ACHN (cell line): ENCODE measurements at regions not wholly inside any gene's neighbourhood (a gene's known extent, or its start where the extent isn't known, plus 50 kb on each side); places are given as distances from the start of the nearest gene placed in this dataset.
A peak's percentile ranks its signal among the peaks of the same experiment; 100 is the strongest.
"Not testable (repeated sequence)": the region's sequence is repeated elsewhere in the genome, so short reads cannot be mapped to it uniquely, and the experiment has no call there.

ENCODE experiments used
- DNase-seq: peaks from one replicate; pipeline ENCODE4 v3.0.0-alpha.2; 2015
- in situ Hi-C: cut with HindIII; loops from 2 replicates; pipeline ENCODE4 v1.10.0; 2017; ENCODE audit warnings: low sequenced_read_pairs, low pct_ligation_motif_present, low pct_unique_long_range_greater_than_20kb

DNA sequence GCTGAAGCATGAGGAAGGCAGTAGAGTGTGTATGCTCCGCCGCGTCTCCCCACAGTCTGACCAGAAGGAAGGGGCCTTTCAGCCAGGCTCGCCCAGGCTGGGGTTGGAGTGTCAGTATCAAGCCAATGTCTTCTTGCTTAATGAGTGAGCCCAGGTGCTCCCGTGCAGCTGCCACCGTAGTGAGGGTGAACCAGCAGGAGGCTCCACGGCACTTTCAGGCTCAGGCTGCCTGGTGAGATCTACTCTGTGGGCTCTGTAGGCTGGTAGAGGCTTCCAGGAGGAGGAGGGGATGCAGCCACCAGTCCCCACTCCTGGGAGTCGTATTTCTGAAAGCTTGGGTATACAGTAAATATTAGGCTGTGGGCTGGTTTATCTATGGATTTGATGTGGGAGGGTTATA lies 98.1 kb upstream of the ADCY2 start:
- in situ Hi-C loops, DNase-seq: not testable (repeated sequence)

- in situ Hi-C loops, DNase-seq: not testable (repeated sequence)
These were observed 96.2 kb upstream of the ADCY2 start for GRCh38 chr5:7299731-7300130.

- DNase-seq, in situ Hi-C loops: not testable (repeated sequence)
These were observed 90.8 kb upstream of the ADCY2 start for GRCh38 chr5:7305000-7305674.

GRCh38 chr5:7306556-7306955 lies 89.4 kb upstream of the ADCY2 start:
- DNase-seq, in situ Hi-C loops: not testable (repeated sequence)

GRCh38 chr5:7307709-7308108 lies 88.2 kb upstream of the ADCY2 start:
- DNase-seq, in situ Hi-C loops: not testable (repeated sequence)

DNA sequence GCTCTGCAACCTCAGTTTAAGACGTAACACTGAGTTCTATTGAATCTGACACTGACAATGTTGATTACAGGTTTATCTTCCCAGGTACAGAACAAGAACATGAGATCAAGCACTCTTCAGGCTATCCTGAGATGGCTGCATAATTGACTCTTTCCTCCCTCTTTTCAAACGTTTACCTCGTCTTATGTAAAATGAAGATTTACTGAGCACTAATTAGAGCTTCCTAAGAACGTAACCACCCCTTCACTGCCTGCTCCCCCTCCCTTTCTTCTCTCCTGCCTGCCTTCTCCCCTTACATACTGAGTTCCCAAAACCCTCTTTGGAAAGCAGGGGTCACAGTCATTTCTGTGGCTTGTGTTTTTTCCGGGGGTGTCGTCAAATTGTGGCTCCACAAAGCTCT lies 86.2 kb upstream of the ADCY2 start:
- DNase-seq, in situ Hi-C loops: not testable (repeated sequence)

GRCh38 chr5:7310656-7311055 lies 85.3 kb upstream of the ADCY2 start:
- DNase-seq, in situ Hi-C loops: not testable (repeated sequence)

DNA sequence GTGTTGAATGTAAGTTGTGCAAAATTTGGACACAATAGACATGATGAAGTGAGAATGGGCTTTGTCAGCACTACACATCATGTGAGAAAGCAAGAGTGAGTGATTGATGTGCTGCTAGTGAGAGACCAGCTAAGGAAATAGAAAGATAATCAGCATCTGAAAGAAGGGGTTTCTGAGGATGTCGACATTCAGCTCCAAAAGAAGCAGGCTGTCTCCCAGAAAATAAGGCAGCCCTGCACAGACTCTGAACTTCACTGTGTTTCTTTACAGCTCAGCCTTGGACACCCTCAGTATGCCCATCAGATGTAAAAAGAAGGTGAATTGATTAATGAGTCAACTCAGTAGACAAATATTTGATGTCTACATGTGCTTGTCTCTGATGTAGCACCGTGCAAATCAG lies 80.8 kb upstream of the ADCY2 start:
- in situ Hi-C loops = no loop called here
- no peak for DNase-seq

DNA sequence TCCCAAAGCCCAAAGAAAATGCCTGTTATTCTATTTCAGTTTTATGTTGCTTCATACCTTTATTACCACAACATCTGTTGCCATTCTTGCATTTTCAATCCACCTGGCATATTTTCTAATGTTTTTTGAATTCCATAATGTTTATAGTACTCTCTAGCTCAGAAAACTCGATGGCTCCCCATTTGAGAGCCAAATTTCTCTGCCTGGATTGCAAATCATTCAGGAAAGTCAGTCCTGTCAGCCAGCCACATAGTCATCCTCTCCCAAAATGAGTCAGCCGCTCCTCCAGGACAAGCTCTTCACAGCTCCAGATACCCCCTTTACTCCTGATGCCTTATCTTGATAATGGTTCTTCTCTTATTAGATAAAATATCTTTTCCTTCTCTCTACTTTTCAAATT lies 78.2 kb upstream of the ADCY2 start:
- in situ Hi-C loops = no loop called here
- DNase-seq = no peak

DNA sequence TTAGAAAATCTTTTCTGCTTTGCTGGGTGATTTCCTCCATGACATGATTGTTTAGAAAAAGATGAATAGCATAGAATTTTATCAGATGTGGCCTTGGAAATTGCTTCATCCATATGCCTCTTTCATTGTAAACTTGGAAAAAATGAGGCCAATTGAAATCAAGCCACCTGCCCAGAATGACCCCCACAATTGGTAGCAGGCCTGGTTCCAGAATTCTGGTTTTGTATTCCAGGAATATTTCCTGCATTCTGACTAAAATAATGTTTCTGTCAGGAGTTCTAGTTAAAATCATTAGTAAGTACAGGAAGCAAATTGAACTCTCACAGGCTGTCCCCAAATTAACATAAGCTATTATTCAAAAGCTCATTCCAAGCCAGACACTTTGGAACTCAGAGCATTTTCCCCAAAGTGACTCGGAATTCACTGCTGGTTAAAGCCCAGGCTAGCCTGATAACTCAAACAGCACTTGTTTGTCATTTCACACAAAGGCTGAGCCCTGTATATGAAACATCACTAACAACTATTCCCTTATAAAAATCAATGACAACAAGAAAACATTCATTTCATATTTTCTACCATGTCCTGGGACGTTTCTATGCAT lies 75.1 kb upstream of the ADCY2 start:
- DNase-seq = no peak
- in situ Hi-C loops = no loop called here

GRCh38 chr5:7321724-7322123 lies 74.2 kb upstream of the ADCY2 start:
- DNase-seq = peak; percentile 7

DNA sequence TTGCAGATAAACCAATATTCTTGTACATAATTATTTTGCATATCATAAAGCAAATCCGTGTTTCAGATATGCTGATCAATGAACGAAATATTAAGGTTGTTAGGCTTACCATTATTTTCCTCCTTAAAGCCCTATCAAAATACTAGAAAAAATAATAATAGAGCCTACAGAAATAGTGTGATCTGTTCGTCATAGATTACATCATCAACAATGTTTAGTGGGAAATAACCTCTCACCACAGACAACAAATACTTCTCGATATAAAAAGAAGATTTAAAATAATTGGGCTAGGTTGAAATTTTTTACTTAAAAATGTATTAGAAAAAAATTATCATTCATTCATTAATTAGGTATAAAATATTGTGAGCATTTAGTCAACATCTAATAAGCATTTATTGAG lies 71.0 kb upstream of the ADCY2 start:
- in situ Hi-C loops = no loop called here

More at GRCh38 chr5:7321724-7322123, 74.2 kb upstream of the ADCY2 start:
- in situ Hi-C loops = no loop called here

GRCh38 chr5:7325975-7326913 lies 69.7 kb upstream of the ADCY2 start:
- in situ Hi-C loops = no loop called here
- no peak for DNase-seq

More for the DNA sequence above, 71.0 kb upstream of the ADCY2 start:
- no peak for DNase-seq

DNA sequence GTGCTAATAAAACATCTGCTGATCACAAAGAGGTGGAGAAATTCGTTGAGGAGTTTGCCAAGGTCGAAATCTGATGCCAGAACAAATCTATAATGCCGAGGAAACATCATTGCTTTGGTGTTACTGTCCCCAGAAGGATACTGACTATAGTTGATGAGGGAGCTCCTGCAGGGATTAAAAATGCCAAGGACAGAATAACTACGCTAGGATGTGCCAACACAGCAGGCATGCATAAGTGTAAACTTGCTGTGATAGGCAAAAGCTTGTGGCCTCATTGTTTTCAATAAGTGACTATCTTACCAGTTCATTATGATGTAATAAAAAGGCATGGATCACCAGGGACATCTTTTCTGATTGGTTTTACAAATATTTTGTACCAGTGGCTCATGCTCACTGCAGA lies 66.8 kb upstream of the ADCY2 start:
- no peak for DNase-seq
- in situ Hi-C loops = no loop called here

- in situ Hi-C loops = no loop called here
- DNase-seq = no peak
These were observed 66.2 kb upstream of the ADCY2 start for GRCh38 chr5:7329712-7330111.

DNA sequence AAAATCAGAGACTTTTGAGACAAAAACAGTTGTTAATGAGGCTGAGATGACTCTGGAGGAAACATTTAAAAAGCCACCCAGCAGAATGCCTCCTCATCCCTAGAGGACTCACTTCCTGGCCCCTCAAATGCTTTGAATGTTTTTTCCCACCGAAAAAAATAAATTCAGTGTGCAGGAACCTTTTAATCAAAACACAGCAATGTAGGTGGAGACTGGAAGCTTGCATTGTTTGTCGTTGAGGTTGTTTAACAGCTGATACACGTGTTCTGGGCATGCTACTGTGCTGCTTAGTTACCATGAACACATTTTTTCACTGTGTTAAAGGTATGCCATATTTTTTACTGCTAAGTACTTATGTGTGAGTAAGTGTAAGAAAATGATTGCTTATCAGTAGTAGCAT lies 65.7 kb upstream of the ADCY2 start:
- no peak for DNase-seq
- in situ Hi-C loops = no loop called here

DNA sequence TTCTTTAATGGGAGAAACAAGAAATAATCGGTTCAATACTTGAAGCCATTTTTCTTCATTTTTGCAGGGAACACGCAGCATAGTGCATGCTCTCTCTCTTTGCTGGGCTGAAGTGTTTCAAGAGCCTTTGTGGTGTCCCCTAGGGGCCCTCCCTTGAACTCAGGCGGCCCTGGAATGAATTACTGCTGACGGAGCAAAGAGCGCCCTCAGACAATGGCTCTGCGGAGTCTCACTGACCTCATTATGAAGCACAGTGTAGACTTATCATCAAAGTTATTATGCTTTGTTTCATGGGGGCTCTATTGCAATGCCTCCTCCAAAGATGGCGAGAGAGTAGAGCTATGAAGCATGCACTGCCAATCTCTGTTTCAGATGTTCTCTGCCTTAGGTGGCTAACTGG lies 64.8 kb upstream of the ADCY2 start:
- in situ Hi-C loops = no loop called here
- DNase-seq = no peak
